OCI-LY3 (cell line): ENCODE measurements at regions not wholly inside any gene's neighbourhood (a gene's known extent, or its start where the extent isn't known, plus 50 kb on each side); places are given as distances from the start of the nearest gene placed in this dataset.

Source experiments
- H2AFZ ChIP-seq: fragments of 200-600, 300-600 bp; shearing (Covaris generic); 2 replicates; pipeline ENCODE4 v1.6.0; 2014; ENCODE audit warnings: antibody characterized with exemption, low read depth, low read length
- H3K27ac ChIP-seq: fragments of 200-600, 300-600 bp; sonication (generic); 2 replicates; pipeline ENCODE4 v1.5.1; 2014; ENCODE audit warnings: mild to moderate bottlenecking, low read length, moderate library complexity, mixed read lengths
- H3K27me3 ChIP-seq: fragments of 200-600, 300-600 bp; sonication (generic); 2 replicates; pipeline ENCODE4 v1.6.1; 2014; ENCODE audit warnings: low read depth, low read length, mixed read lengths
- H3K36me3 ChIP-seq: fragments of 200-600, 300-600 bp; sonication (generic); replicated peaks from 2 replicates; pipeline ENCODE3; 2014; ENCODE audit warnings: low read depth, low read length, mixed read lengths
- H3K4me1 ChIP-seq: fragments of 300-600, 200-600 bp; sonication (generic); 2 replicates; pipeline ENCODE4 v1.6.1; 2014; ENCODE audit warnings: low read length, mixed read lengths
- H3K4me2 ChIP-seq: fragments of 200-600, 300-600 bp; sonication (generic); 2 replicates; pipeline ENCODE4 v1.6.1; 2014; ENCODE audit warnings: low read length, mixed read lengths
- H3K4me3 ChIP-seq: fragments of 300-600, 200-600 bp; sonication (generic); 2 replicates; pipeline ENCODE4 v1.5.1; 2014; ENCODE audit warnings: antibody characterized with exemption, mild to moderate bottlenecking, low read length, moderate library complexity
- H3K79me2 ChIP-seq: fragments of 300-600, 200-600 bp; shearing (Covaris generic); 2 replicates; pipeline ENCODE4 v1.6.1; 2014; ENCODE audit warnings: mild to moderate bottlenecking, low read length, mixed read lengths
- H3K9ac ChIP-seq: fragments of 300-600, 200-600 bp; shearing (Covaris generic); 2 replicates; pipeline ENCODE4 v1.6.0; 2014; ENCODE audit warnings: mild to moderate bottlenecking, low read length, moderate library complexity
- H3K9me3 ChIP-seq: fragments of 200-600, 300-600 bp; shearing (Covaris generic); 2 replicates; pipeline ENCODE4 v1.6.1; 2014; ENCODE audit warnings: low read length, mixed read lengths; ENCODE audit not compliant: insufficient read depth
- H4K20me1 ChIP-seq: fragments of 200-600, 300-600 bp; sonication (generic); 2 replicates; pipeline ENCODE4 v1.6.1; 2016; ENCODE audit warnings: low read length, mixed read lengths; ENCODE audit not compliant: insufficient read depth
- EZH2phosphoT487 ChIP-seq: fragments of 200-600 bp; shearing (Covaris generic); IDR thresholded peaks from 2 replicates; pipeline ENCODE4 v1.6.1; 2018; ENCODE audit warnings: antibody characterized with exemption, mixed run types, low read depth
- TF ChIP-seq, protein P1 (sequence below): fragments of 200-600, 300-600 bp; sonication (generic); IDR thresholded peaks from 2 replicates; pipeline ENCODE4 v1.5.1; 2014; ENCODE audit warnings: antibody characterized with exemption, low read length, low read depth

DNA sequence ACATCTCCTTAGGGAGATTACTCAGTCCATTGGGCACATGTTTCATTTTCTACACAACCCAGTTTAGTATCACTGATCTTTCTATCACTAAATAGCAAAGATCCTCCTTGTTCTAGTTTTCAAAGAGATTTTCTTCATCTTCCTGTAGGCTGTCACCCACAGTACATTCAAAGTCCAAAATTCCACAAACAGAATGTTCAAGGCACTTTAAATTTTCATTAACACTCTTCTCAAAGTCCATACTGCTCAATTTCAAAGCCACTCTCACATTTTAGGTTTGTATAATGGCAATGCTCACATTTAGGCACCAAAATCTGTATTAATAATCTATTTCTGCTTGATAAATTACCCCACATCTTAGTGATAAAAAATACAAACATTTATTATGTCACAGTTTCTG lies 152.8 kb downstream of the FSIP2 start:
- H3K4me2 ChIP-seq: no peak overlapping the region
- H3K9ac ChIP-seq: no peak overlapping the region
- no peaks in the 10 kb centered on the region for H3K27me3 ChIP-seq
- H3K9me3 ChIP-seq: no peaks in the 10 kb centered on the region
- H4K20me1 ChIP-seq: no peaks in the 10 kb centered on the region
- TF ChIP-seq EZH2phosphoT487: no peak
- TF ChIP-seq, protein P1, sequence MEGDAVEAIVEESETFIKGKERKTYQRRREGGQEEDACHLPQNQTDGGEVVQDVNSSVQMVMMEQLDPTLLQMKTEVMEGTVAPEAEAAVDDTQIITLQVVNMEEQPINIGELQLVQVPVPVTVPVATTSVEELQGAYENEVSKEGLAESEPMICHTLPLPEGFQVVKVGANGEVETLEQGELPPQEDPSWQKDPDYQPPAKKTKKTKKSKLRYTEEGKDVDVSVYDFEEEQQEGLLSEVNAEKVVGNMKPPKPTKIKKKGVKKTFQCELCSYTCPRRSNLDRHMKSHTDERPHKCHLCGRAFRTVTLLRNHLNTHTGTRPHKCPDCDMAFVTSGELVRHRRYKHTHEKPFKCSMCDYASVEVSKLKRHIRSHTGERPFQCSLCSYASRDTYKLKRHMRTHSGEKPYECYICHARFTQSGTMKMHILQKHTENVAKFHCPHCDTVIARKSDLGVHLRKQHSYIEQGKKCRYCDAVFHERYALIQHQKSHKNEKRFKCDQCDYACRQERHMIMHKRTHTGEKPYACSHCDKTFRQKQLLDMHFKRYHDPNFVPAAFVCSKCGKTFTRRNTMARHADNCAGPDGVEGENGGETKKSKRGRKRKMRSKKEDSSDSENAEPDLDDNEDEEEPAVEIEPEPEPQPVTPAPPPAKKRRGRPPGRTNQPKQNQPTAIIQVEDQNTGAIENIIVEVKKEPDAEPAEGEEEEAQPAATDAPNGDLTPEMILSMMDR: no peak
- H3K4me3 ChIP-seq: no peak overlapping the region
- H3K79me2 ChIP-seq: no peaks in the 10 kb centered on the region
- H3K4me1 ChIP-seq: no peaks in the 10 kb centered on the region
- no peaks in the 10 kb centered on the region for H3K36me3 ChIP-seq
- no peak overlapping the region for H3K27ac ChIP-seq
- no peak overlapping the region for H2AFZ ChIP-seq

GRCh38 chr2:185891804-185892411 lies 153.3 kb downstream of the FSIP2 start:
- Histone ChIP-seq H3K27me3 (no peaks in the 10 kb centered on the region), H4K20me1 (no peaks in the 10 kb centered on the region), H3K36me3 (no peaks in the 10 kb centered on the region), H3K9me3 (no peaks in the 10 kb centered on the region), H3K27ac (no peak overlapping the region), H3K4me3 (no peak overlapping the region), H3K9ac (no peak overlapping the region), H3K4me1 (no peaks in the 10 kb centered on the region), H3K79me2 (no peaks in the 10 kb centered on the region), H3K4me2 (no peak overlapping the region), H2AFZ (no peak overlapping the region)
- TF ChIP-seq, protein P1: no peak
- TF ChIP-seq EZH2phosphoT487: no peak

DNA sequence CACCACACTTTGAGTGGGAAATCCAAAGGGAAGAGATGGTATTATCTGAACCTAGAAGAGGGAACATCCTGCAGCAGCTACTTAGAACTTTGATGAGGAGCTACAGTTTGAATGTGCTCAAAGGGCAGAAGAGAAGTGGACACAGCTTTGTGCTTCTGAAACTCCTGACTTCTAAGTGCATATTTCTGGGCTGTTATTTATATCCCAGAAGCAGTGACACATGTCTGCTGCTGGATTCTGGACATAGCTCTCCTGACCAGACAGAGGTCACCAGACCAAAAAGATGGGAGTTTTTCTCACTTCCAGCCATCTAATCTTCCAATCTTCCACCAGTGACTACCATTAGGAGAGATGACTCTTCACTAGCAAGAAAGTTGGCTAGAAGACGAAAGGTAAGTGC lies 153.9 kb downstream of the FSIP2 start:
- no peaks in the 10 kb centered on the region for H3K27me3 ChIP-seq
- no peak overlapping the region for H3K4me3 ChIP-seq
- H3K4me2 ChIP-seq: no peak overlapping the region
- no peaks in the 10 kb centered on the region for H3K79me2 ChIP-seq
- H3K4me1 ChIP-seq: no peaks in the 10 kb centered on the region
- H3K9ac ChIP-seq: no peak overlapping the region
- TF ChIP-seq EZH2phosphoT487: no peak
- TF ChIP-seq, protein P1: no peak
- H3K9me3 ChIP-seq: no peaks in the 10 kb centered on the region
- no peak overlapping the region for H2AFZ ChIP-seq
- H4K20me1 ChIP-seq: no peaks in the 10 kb centered on the region
- H3K36me3 ChIP-seq: no peaks in the 10 kb centered on the region
- no peak overlapping the region for H3K27ac ChIP-seq

- Histone ChIP-seq H3K36me3 (no peaks in the 10 kb centered on the region), H3K9ac (no peak overlapping the region), H3K4me3 (no peak overlapping the region), H3K27ac (no peak overlapping the region), H3K27me3 (no peaks in the 10 kb centered on the region), H2AFZ (no peak overlapping the region), H3K79me2 (no peaks in the 10 kb centered on the region), H3K9me3 (no peaks in the 10 kb centered on the region), H3K4me1 (no peaks in the 10 kb centered on the region), H4K20me1 (no peaks in the 10 kb centered on the region), H3K4me2 (no peak overlapping the region)
- TF ChIP-seq, protein P1: no peak
- TF ChIP-seq EZH2phosphoT487: no peak
These were observed 155.6 kb downstream of the FSIP2 start for GRCh38 chr2:185894223-185894622.
